Immature natural killer cell (primary cell): ENCODE measurements at regions not wholly inside any gene's neighbourhood (a gene's known extent, or its start where the extent isn't known, plus 50 kb on each side); places are given as distances from the start of the nearest gene placed in this dataset.
"Not testable (repeated sequence)": the region's sequence is repeated elsewhere in the genome, so short reads cannot be mapped to it uniquely, and the experiment has no call there.

ENCODE experiments used
- DNase-seq, 3 donors: peaks; one replicate each; pipeline ENCODE4 v3.0.0; 2022; ENCODE audit warnings: mixed read lengths in 1 of 3
- H3K27ac Mint-ChIP-seq, 6 donors: one replicate each; pipeline ENCODE4 v1.8.0; 2020; ENCODE audit warnings: mixed read lengths in 6 of 6, mild to moderate bottlenecking in 5 of 6, inconsistent platforms in 4 of 6, moderate library complexity in 3 of 6
- H3K27me3 Mint-ChIP-seq, 3 donors: one replicate each; pipeline ENCODE4 v1.8.0; 2020 to 2021; ENCODE audit warnings: low read depth in 3 of 3, mild to moderate bottlenecking in 3 of 3, mixed read lengths in 3 of 3, moderate library complexity in 3 of 3, inconsistent platforms in 1 of 3
- H3K36me3 Mint-ChIP-seq, 3 donors: one replicate each; pipeline ENCODE4 v1.8.0; 2020; ENCODE audit warnings: mixed read lengths in 3 of 3, inconsistent platforms in 2 of 3, mild to moderate bottlenecking in 2 of 3
- H3K4me1 Mint-ChIP-seq, 2 donors: one replicate each; pipeline ENCODE4 v1.8.0; 2020; ENCODE audit warnings: inconsistent platforms in 2 of 2, mild to moderate bottlenecking in 2 of 2, mixed read lengths in 2 of 2, moderate library complexity in 1 of 2
- H3K4me3 Mint-ChIP-seq, 5 donors: one replicate each; pipeline ENCODE4 v1.8.0; 2020; ENCODE audit warnings: mild to moderate bottlenecking in 5 of 5, mixed read lengths in 5 of 5, inconsistent platforms in 3 of 5, moderate library complexity in 3 of 5
- H3K9me3 Mint-ChIP-seq, 6 donors: one replicate each; pipeline ENCODE4 v1.8.0; 2020; ENCODE audit warnings: mild to moderate bottlenecking in 6 of 6, mixed read lengths in 6 of 6, inconsistent platforms in 4 of 6, moderate library complexity in 3 of 6

GRCh38 chr21:38623552-38623951 lies 125.3 kb upstream of the ERG start:
- Mint-ChIP-seq H3K27me3 (peaks cover 0 to 3% (median 0%) of the 10 kb centered on the region in 3 donors), H3K4me1 (no peaks in the 10 kb centered on the region), H3K27ac (no peak overlapping the region), H3K4me3 (no peak overlapping the region), H3K36me3 (no peaks in the 10 kb centered on the region), H3K9me3 (no peaks in the 10 kb centered on the region)
- no peak for DNase-seq

- H3K27ac Mint-ChIP-seq: no peak overlapping the region
- H3K9me3 Mint-ChIP-seq: peaks cover 0 to 3% (median 0%) of the 10 kb centered on the region in 6 donors
Measured at GRCh38 chr21:38625000-38625399, 126.7 kb upstream of the ERG start.

DNA sequence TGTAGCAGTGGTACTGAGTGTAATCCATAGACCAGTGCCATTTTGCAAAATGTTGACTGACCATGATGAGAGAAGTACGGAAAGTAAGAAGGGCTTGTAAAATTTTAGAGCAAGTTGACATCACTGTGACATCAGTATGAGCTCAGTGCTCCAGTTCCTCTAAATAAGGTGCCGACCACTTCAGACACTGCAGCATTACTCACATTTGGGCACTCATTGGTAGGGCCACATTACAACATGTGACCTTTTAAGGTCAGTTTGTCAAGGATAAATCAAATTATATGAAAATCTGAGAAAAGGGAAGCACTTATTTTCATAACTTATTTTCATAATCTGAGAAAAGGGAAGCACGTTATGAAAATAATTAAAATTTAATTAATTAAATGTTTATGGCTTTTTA lies 128.0 kb upstream of the ERG start:
- no peaks in the 10 kb centered on the region for H3K36me3 Mint-ChIP-seq
- H3K4me1 Mint-ChIP-seq: no peaks in the 10 kb centered on the region
- peaks cover 1 to 8% (median 2%) of the 10 kb centered on the region in 3 donors for H3K27me3 Mint-ChIP-seq
- no peak overlapping the region for H3K4me3 Mint-ChIP-seq
- DNase-seq: no peak
- peaks cover 0 to 3% (median 0%) of the 10 kb centered on the region in 6 donors for H3K9me3 Mint-ChIP-seq
- H3K27ac Mint-ChIP-seq: no peak overlapping the region

More at GRCh38 chr21:38625000-38625399, 126.7 kb upstream of the ERG start:
- Mint-ChIP-seq H3K4me1 (no peaks in the 10 kb centered on the region), H3K36me3 (no peaks in the 10 kb centered on the region), H3K4me3 (no peak overlapping the region), H3K27me3 (peaks cover 0 to 5% (median 0%) of the 10 kb centered on the region in 3 donors)
- no peak for DNase-seq

- Mint-ChIP-seq H3K4me3 (no peak overlapping the region), H3K4me1 (no peaks in the 10 kb centered on the region), H3K36me3 (no peaks in the 10 kb centered on the region), H3K27me3 (peaks cover 1 to 8% (median 2%) of the 10 kb centered on the region in 3 donors), H3K27ac (no peak overlapping the region), H3K9me3 (peaks cover 0 to 3% (median under 1%) of the 10 kb centered on the region in 6 donors)
- no peak for DNase-seq
Measured at GRCh38 chr21:38628349-38628748, 130.1 kb upstream of the ERG start.

- peaks cover 1 to 5% (median 2%) of the 10 kb centered on the region in 3 donors for H3K27me3 Mint-ChIP-seq
- no peaks in the 10 kb centered on the region for H3K4me1 Mint-ChIP-seq
- H3K27ac Mint-ChIP-seq: no peak overlapping the region
- DNase-seq: no peak
- H3K36me3 Mint-ChIP-seq: no peaks in the 10 kb centered on the region
- peaks cover 0 to 3% (median under 1%) of the 10 kb centered on the region in 6 donors for H3K9me3 Mint-ChIP-seq
- H3K4me3 Mint-ChIP-seq: no peak overlapping the region
Measured at GRCh38 chr21:38631206-38631605, 132.9 kb upstream of the ERG start.

GRCh38 chr21:38631676-38632075 lies 133.4 kb upstream of the ERG start:
- DNase-seq: no peak
- no peak overlapping the region for H3K4me3 Mint-ChIP-seq
- no peak overlapping the region for H3K27ac Mint-ChIP-seq
- H3K4me1 Mint-ChIP-seq: no peaks in the 10 kb centered on the region
- H3K36me3 Mint-ChIP-seq: no peaks in the 10 kb centered on the region
- H3K9me3 Mint-ChIP-seq: peaks cover 0 to 3% (median under 1%) of the 10 kb centered on the region in 6 donors
- H3K27me3 Mint-ChIP-seq: peaks cover 1 to 5% (median 2%) of the 10 kb centered on the region in 3 donors

- Mint-ChIP-seq H3K27ac (no peak overlapping the region), H3K9me3 (no peaks in the 10 kb centered on the region), H3K4me3 (no peak overlapping the region), H3K4me1 (peaks cover 1 to 9% of the 10 kb centered on the region in 2 donors), H3K27me3 (peaks cover 0 to 7% (median 3%) of the 10 kb centered on the region in 3 donors), H3K36me3 (no peaks in the 10 kb centered on the region)
- no peak for DNase-seq
Measured at GRCh38 chr21:38637161-38637560, 138.9 kb upstream of the ERG start.

DNA sequence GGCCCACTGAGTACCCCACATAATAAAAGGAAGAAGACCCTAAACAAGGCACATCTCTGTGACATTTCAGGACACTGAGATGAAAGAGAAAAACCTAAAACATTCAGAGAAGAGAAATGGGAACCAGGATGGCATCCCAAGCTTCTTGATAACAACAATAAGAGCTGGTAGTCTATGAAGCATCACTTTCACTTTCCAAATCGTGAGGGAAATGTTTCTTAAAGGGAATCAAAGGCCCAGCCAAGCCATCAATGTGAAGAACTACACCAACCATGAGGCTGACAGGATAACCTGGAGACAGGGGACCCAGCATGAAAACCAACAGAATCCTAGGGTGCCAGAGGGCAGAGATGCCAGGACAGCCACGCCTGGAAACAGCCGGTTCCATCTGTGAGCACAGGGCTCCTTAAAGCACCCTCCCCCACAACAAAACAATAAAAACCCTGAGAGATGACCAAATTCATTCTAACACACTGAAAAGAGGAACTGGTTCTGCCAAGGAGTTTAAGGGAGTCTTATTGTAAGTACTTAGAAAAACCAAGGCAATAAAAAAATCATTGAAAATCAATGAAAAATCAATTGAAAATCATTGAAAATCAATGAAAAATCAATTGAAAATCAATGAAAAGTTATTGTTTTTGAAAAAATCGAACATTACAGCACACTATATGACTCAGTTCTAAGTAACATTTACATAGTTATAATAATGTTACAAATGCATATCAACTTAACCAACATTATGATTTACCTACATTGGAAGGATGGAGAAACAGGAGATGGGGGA lies 141.5 kb upstream of the ERG start:
- no peaks in the 10 kb centered on the region for H3K36me3 Mint-ChIP-seq
- no peaks in the 10 kb centered on the region for H3K9me3 Mint-ChIP-seq
- H3K4me1 Mint-ChIP-seq: peaks cover 1 to 9% of the 10 kb centered on the region in 2 donors
- DNase-seq: no peak
- H3K27ac Mint-ChIP-seq: no peak overlapping the region
- H3K4me3 Mint-ChIP-seq: peak overlapping the region in 1 of 5 donors; percentile 10
- peaks cover 2 to 7% (median 3%) of the 10 kb centered on the region in 3 donors for H3K27me3 Mint-ChIP-seq

DNA sequence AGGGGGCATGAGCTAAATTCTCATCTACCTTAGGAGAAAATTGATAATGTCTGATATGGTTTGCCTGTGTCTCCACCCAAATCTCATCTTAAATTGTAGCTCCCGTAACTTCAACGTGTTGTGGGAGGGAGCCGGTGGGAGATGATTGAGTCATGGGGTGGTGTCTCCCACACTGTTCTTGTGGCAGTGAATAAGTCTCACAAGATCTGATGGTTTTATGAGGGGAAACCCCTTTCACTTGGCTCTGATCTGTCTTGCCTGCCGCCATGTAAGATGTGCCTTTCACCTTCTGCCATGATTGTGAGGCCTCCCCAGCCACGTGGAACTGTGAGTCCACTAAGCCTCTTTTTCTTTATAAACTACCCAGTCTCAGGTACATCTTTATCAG lies 142.1 kb upstream of the ERG start:
- not testable (repeated sequence) for H3K27ac Mint-ChIP-seq, DNase-seq, H3K4me3 Mint-ChIP-seq, H3K36me3 Mint-ChIP-seq, H3K9me3 Mint-ChIP-seq, H3K4me1 Mint-ChIP-seq, H3K27me3 Mint-ChIP-seq

DNA sequence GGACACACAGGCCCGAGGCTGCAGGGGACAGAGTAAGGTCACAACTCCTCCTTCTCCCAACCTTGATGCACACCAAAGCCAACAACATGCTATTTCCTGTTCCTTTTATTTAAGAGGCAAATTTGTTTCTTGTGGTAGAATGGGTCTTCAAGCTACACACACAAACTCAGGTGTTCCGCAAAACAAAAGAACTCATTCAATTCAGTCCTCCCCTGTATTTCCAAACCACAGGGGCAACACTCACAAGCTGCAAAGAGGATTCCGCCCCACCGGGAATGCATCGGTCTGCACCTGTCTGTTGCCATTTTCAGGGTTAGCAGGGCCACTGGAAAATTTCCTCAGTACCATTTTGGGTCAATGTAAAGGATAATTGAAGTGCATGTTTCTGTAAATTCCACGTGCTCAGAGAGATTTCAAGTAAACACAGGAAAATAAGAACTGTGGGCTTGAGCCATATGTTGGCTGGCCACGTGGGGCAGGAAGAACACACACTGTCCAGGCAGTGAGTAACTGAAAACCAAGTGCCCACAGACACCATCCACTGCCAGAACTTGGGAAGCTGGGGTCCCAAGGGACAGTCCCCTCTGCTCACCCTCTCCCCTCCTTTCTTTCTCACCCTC lies 145.2 kb upstream of the ERG start:
- no peaks in the 10 kb centered on the region for H3K36me3 Mint-ChIP-seq
- DNase-seq: no peak
- H3K4me3 Mint-ChIP-seq: no peak overlapping the region
- H3K27ac Mint-ChIP-seq: no peak overlapping the region
- peaks cover 4 to 5% (median 4%) of the 10 kb centered on the region in 3 donors for H3K27me3 Mint-ChIP-seq
- H3K9me3 Mint-ChIP-seq: no peaks in the 10 kb centered on the region
- peaks cover 1 to 9% of the 10 kb centered on the region in 2 donors for H3K4me1 Mint-ChIP-seq

- H3K36me3 Mint-ChIP-seq: no peaks in the 10 kb centered on the region
- no peak overlapping the region for H3K27ac Mint-ChIP-seq
- no peaks in the 10 kb centered on the region for H3K4me1 Mint-ChIP-seq
- peaks cover 0 to 5% (median 2%) of the 10 kb centered on the region in 3 donors for H3K27me3 Mint-ChIP-seq
- H3K4me3 Mint-ChIP-seq: no peak overlapping the region
- H3K9me3 Mint-ChIP-seq: no peaks in the 10 kb centered on the region
- DNase-seq: no peak
Measured at GRCh38 chr21:38645282-38645681, 147.0 kb upstream of the ERG start.

GRCh38 chr21:38646213-38646837 lies 148.0 kb upstream of the ERG start:
- Mint-ChIP-seq H3K27me3 (peaks cover 0 to 5% (median 2%) of the 10 kb centered on the region in 3 donors), H3K9me3 (no peaks in the 10 kb centered on the region), H3K4me1 (no peaks in the 10 kb centered on the region), H3K36me3 (no peaks in the 10 kb centered on the region), H3K27ac (no peak overlapping the region), H3K4me3 (no peak overlapping the region)
- DNase-seq: no peak

GRCh38 chr21:38649120-38649519 lies 150.8 kb upstream of the ERG start:
- no peaks in the 10 kb centered on the region for H3K36me3 Mint-ChIP-seq
- no peaks in the 10 kb centered on the region for H3K4me1 Mint-ChIP-seq
- no peak overlapping the region for H3K27ac Mint-ChIP-seq
- no peaks in the 10 kb centered on the region for H3K9me3 Mint-ChIP-seq
- H3K4me3 Mint-ChIP-seq: no peak overlapping the region
- no peak for DNase-seq
- peaks cover 4 to 10% (median 10%) of the 10 kb centered on the region in 3 donors for H3K27me3 Mint-ChIP-seq

DNA sequence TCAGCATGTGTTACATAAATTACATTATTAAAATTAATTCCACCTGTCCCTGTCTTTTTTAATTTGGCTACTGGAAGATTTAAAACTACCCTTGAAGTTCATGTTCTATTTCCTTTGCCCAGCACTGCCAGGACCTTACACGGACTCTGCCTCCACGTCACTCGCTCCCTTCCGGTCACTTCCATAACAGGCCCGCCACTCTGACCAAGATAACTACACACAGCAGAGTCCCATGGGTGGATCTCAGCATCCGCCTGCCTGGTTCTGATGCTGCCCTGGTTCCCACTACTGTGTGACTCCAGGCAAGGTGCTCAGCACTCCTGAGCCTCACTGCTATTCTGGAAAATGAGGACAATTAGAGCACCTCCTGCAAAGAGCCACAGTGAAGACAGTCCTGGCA lies 153.3 kb upstream of the ERG start:
- H3K4me1 Mint-ChIP-seq: no peaks in the 10 kb centered on the region
- no peak overlapping the region for H3K4me3 Mint-ChIP-seq
- DNase-seq: no peak
- no peaks in the 10 kb centered on the region for H3K36me3 Mint-ChIP-seq
- H3K27ac Mint-ChIP-seq: no peak overlapping the region
- peaks cover 4 to 8% (median 7%) of the 10 kb centered on the region in 3 donors for H3K27me3 Mint-ChIP-seq
- H3K9me3 Mint-ChIP-seq: no peaks in the 10 kb centered on the region
